Stimulated activated CD8-positive, alpha-beta memory T cell treated with anti-CD3 and anti-CD28 coated beads, Interleukin-2, amount 100 ng/mL, for 48 hours (primary cell): ENCODE measurements at regions not wholly inside any gene's neighbourhood (a gene's known extent, or its start where the extent isn't known, plus 50 kb on each side); places are given as distances from the start of the nearest gene placed in this dataset.

Experiments used
- DNase-seq, 2 donors: peaks; one replicate each; pipeline ENCODE4 v3.0.0-alpha.2; 2020; ENCODE audit warnings: low read depth in 2 of 2

DNA sequence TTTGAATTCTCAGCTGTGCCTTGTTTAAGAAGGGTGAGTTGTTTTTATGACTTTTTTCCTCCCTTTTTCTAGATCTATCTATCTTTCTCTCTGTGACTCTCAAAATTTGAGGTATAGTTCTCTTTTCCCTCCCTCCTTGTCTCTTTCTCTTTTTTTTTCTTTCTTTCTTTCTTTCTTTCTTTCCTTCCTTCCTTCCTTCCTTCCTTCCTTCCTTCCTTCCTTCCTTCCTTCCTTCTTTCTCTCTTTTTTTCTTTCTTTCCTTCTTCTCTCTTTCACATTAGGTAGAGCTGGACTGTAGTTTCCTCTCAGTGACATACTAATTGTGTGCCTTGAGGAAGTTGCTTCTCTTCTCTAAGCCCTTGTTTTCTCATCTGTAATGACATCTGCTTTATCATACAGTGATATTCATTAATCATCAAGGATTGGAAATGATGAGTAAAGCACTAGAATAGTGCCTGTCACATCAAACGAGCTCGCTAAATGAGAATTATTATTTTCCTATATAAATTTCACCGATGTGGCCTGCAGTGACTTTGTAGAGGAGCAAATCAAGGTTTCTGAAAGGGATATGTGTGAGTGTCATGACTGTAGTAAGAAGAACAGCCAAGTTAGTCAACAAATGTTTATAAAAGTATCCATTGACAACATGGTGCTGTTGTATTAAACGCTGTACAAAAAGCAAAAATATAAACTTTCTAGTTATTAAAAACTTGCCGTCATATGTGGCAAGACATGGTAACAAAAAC, 78.9 kb upstream of the SLC38A2 start:
- no peak for DNase-seq

DNA sequence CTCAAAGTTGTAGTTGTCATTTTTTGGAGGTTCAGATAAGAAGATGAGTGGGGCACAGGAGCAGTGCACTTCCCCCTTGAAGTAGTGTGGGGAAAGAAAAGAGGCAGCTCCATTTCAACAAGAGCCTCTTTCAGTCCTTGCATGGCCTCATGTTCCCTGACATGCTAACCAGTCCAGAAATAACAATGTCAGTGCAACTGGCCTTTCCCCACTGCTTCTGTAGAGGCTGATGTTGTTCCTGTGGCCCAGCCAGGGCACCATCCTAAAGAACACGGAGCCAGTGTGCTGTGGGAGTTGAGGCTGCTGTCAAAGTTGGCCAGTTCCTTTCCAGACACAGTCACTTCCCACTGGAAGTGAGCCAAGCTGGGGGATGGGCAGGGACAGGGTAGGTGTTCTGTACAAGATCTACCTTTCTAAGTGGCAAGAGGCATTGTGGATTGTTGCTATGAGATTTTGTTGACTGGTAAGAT, 77.7 kb upstream of the SLC38A2 start:
- no peak for DNase-seq

DNA sequence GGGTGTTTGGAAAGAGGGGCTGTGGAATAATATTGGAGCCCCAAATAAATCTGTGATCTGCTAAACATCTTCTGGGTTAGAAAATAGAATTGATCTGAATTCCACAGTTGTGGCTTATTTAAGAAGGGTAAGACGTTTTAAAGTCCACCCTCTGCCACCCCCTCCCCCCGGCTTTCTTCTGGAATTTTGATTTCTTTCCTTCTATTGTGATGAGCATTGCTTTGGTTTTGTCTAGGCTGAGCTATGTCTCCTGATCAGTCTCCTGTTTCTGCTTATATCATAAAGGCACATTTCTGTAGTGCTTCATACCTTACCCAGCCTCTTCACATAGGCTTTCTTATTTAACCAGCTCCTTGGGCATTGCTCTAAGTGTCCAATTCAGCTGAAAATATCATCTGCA, 77.3 kb upstream of the SLC38A2 start:
- no peak for DNase-seq

GRCh38 chr12:46449316-46449715, 76.7 kb upstream of the SLC38A2 start:
- no peak for DNase-seq

- no peak for DNase-seq
These were observed 74.1 kb upstream of the SLC38A2 start for GRCh38 chr12:46446645-46447044.

- DNase-seq = no peak
These were observed 73.1 kb upstream of the SLC38A2 start for GRCh38 chr12:46445551-46446235.

GRCh38 chr12:46445093-46445492, 72.5 kb upstream of the SLC38A2 start:
- DNase-seq = no peak

DNA sequence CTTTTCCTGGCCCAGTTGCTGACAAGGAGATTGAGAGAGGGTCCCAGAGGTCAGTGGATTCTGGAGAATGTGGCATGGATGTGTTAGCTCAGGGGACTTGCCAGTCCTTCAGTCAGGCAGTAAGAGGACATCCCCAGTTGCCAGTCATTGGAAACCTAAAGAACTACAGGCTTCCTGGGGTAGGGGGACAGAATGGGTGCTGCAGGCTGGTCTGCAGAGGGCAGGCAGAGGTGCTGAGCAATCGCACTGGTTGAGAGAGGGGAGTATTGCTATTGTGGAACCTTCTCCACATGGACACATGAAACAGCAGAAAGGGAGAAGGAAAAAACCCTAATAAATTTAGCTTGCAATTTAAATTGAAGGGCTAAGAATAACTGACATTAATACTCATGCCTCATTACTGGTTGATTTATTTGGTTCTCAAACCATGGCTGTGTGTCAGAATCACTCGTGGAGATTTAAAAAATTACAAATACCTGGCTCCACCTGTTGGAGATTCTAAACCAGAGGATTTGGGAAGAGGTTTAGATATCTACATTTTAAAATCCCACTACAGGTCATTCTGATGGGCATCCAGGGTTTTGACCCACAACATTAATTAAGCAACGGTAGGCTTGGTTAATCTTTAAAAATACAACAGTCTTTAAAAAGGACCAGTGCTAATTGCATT, 71.2 kb upstream of the SLC38A2 start:
- no peak for DNase-seq

DNA sequence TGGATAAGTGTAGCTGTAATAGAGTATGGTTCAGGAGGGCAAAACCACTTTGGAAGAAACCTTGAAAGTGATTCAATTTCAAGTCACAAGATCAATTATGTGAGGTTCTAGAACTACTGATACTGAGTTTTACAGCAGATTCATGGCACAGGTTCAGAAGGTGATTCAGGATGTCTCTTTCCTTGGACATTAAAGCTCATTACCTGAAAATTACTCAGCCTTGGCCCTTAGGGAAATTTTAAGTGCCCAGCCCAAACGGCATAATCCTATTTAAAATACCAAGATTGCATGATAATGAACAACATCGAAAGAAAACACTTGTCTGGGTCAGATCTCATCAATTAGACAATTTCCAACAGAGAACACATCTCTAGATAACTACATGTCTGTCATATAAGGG, 70.2 kb upstream of the SLC38A2 start:
- no peak for DNase-seq

- DNase-seq = no peak
These were observed 69.7 kb upstream of the SLC38A2 start for GRCh38 chr12:46442239-46442638.

DNA sequence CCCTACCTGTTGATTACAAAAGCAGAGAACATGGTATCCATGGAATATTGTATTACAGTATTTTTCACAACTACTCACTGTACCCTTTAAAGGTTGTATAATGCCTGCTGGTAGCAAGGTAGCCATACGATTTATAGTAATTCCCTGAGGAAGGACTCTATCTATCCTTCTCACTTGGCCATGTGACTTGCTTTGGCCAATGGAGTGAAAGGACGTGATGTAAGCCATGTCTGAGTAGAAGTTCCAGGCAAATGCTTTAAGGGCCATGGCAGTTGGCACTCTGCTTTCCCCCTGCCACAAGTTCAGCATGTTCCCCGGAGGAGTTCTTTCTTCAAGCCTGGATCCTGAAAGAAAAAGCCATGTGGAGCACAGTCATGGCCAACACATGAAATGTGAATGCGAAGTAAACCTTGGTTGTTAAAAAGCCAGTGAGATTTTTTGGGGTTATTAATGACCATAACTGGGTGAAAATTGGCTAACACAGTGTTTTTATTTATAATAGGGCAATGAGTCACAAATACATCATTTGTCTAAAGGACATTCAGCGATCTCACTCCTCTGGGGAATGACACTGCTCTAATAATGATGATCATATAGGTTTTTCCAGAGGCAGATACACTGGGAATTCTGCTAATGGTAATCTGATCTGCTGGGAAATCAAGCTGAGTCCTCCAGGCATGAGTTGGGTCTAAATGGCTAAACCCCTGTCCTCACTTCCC, 67.4 kb upstream of the SLC38A2 start:
- DNase-seq = no peak

DNA sequence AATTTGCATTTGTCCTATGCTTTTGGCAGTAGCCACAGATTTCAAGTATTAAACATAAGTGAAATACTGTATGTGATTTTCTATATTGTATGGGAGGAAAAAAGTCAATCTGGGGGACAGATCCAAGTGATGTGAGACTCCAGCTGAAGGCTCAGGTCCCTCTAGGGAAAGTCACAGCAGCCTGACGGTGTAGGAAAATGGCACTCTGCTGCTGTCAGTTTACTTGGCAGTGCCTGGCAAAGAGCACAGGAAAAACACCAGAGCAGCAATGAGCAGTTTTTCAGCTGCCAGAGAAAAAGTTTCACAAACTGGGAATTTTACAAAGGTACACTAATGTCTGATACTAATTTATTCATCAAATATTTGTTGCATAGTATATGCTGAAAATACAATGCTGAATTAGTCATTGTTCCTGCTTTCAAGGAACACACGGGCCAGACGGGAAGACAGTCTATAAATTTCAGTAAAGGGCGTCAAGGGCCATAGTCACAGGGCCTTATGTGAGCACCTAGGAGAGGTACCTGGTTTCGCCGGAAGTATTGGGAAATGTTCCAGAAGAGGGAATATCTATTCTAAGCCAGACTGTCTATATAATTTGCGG, 66.2 kb upstream of the SLC38A2 start:
- DNase-seq = no peak

DNA sequence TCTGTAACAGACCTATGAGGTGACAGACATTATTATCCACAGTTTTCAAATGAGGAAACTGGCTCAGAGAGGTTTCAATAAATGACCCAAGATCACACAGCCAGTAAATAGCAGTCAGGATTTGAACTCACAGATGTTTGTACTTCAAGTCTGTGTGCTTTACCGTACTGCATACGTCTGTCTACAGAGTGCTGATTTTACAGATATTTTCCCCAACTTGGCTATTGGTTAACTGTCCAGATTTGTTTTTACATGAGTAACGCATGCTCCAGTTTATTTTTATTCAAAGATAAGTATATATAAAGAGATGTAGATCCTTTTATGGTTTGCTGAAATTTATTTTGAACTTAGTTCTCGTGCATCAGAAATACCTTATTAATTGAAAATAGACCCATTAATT, 65.7 kb upstream of the SLC38A2 start:
- no peak for DNase-seq

DNA sequence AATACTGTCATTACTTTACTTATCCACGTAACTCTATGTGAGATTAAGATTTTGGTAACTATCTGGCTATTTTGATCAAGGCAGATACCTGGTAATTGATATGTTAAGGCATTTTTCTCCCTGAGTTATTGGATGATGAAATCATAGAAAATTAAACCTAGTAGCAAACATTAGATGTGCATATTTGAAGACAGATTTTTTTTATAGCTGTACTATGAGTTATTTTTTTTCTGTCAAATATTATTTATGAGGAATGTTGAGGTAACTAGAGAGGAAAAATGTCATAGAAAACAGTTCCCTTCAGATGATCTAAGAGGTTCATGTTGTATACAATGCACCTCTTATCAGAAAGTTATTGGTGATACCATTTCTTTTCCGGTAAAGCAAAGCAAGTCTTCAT, 64.9 kb upstream of the SLC38A2 start:
- DNase-seq = no peak

DNA sequence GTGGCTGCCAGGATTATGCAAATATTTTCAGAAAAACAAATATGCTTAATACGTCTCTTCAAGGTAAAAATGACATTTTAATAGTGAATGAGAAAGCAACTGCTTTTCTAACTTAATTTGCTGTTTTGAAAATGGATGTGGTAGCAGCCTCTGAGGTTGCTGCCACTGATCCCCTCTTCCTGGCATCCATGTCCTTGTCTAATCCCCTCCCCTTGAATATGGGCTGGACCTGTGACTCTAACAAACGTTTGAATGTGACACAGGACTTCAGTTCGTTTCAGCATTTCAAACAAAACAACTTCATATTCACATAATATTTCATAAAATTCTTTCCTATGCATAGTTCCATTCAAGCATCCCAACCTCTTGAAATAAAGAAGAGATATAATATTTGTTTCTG, 64.2 kb upstream of the SLC38A2 start:
- DNase-seq = no peak

DNA sequence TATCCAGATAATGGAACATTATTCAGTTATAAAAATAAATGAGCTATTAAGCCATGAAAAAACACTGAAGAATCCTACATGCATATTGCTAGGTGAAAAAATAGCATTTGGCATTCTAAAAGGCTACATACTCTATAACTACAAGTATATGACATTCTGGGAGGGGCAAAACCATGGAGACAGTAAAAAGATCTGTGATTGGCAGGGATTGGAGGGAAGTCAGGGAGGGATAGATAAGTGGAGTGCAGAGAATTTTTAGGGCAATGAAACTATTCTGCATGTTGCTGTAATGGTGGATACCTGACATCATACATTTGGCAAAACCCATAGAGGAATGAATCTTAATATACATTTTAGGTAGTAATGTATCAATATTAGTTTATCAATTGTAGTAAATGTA, 63.1 kb upstream of the SLC38A2 start:
- DNase-seq = no peak

DNA sequence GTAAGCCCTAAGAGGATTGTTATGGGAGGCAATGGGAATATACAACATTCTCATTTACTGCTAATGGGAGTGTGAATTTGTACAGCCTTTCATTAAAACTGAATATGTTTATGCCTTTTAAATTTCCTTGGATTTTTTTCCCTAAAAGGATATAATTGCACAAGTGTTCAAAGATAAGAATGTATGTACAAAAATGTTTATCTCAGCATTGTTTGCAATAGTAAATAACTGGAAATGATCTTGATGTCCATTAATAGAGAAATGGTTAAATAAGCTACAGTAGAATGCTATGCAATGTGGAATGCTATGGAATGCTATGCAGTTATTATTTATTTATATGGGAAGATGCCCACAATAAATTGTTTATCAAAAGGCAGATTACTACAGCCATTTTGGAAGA, 62.5 kb upstream of the SLC38A2 start:
- DNase-seq = no peak

DNA sequence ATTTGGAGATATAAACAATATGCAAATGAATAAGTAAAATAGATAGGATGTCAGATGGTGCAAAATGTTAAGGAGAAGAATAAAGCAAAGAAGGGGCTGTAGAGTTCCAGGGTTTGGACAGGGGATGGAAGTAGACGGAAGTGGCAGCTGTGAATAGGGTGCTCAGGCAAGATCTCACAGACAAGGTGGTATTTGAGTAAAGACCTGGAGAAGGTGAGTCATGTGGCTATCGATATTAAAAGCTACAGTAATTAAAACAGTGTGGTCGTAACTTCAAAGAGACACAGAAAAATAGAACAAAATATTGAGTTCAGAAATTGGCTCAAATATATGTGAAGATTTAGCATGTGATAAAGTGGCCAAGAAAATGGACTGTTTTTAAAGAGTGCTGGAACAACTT, 61.3 kb upstream of the SLC38A2 start:
- no peak for DNase-seq

DNA sequence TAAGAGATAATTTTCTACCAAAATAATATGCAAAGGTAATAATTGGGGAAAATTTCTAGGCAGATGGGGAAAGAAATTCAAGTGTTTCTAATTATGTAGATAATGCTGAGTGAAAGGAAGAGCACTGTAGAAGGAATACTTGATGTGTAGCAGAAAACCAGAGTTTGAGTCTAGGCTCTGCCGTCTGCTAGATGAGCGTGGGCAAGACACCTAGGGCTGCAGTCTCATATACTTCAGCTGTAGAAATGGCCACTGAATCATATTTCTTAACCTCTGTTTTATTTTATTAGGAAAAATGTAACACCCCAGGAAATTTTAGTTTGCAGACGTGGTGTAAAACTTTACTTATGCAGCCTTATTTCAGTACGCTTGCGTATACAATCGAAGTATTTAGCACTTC, 59.8 kb upstream of the SLC38A2 start:
- no peak for DNase-seq

DNA sequence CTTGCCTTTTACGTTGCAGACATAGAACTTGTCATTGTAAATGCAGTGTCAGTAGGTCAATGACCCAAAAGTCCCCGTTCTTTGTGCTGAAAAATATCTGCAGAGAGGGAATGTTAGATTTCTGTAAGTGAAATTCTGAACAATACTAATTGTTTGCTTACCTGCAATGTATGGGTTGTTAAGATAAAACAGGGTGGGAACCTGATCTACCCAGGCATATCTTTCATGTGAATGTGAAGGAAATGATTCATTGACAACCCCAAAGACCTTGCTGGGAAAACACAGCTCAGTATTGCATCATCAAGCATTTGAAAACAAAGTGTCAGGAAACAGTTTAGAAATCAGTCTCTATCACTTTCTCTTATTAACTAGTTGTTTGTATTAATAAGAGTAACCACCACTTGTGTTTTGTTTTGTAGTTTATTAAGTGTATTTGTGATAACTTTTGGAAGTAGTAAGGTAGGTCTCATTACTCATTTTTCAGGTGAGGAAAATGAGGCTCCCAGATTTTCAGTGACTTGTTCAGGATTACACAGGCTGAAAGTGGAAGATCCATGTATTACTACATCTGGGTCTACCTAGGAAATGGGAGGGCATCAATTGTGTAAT, 57.9 kb upstream of the SLC38A2 start:
- DNase-seq = no peak
